Ureter (tissue), 1 donor: ENCODE measurements at regions not wholly inside any gene's neighbourhood (a gene's known extent, or its start where the extent isn't known, plus 50 kb on each side); places are given as distances from the start of the nearest gene placed in this dataset.

Source experiments
- DNase-seq: peaks from one replicate; pipeline ENCODE4 v3.0.0-alpha.2; 2020; ENCODE audit warnings: low spot score
- donor health status: DM: yes; HTN: yes; CAD: no.

- DNase-seq, result no peak
Observed at GRCh38 chr22:49056301-49056700, 771.4 kb downstream of the BRD1 start.

DNA sequence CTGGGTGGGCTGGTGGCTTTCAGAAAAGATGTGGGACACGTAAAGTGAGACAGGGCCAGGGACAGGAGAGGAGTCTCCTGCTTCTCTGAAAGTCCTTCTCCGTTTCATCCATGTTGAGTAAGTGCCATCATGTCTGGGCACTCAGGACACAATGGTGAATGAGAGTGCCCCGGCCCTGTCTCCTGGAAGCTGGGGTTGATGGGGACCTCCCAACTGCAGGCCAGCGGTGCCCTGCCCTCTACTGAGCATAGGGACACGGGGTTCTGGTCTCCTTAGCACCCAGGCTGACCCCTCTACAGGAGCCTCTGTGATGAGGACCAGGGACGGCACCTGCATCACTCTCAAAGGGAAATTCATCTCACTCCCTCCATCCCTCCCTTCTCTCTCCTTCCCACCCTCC, 772.3 kb downstream of the BRD1 start:
- no peak for DNase-seq

DNA sequence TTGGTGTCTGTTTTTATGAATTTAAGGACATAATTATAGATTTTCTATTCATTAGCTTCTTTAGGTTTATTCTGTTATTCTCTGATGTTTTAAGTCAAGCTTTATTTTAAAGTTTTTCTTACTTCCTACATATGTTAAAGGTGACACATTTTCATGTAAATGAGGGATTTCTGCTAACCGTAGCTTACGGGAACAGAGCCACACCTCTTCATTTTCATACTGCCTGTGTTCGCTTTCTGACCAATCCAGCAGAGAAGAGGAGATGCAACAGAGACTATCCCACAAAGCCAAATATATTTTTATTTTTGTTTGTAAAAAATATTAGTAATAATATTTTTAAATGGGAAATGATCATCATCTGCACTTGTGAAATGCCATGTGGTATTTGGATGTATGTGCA, 774.1 kb downstream of the BRD1 start:
- DNase-seq, result no peak

- no peak for DNase-seq
Observed at GRCh38 chr22:49052560-49052959, 775.1 kb downstream of the BRD1 start.

- peak; percentile 54 for DNase-seq
Observed at GRCh38 chr22:49052023-49052538, 775.6 kb downstream of the BRD1 start.

DNA sequence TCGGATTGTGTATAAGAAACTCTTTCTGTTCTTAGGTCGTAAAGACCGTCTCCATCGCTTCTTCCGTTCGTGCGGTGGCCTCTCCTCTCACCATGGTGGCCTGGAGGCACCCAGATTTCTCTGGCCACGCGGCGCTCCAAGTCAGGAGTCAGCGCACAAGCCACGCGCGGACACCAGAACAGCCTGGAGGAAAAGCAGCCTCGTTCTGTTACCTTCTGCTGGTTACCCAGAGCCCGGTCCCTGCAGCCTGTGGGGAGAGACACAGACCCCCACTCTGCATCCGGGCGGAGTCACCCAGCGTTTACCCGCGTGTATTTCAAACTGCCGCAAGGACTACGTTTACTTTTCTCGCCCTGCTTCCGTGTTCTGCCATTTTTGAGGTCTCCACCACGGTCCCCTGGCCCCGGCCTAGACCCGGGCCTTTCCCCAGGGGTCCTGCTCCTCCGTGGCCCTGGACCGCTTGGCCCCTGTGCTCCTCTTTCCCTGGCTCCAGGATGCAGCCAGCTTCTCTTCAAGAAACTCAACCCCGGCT, 776.1 kb downstream of the BRD1 start:
- no peak for DNase-seq

GRCh38 chr22:49049691-49050090, 778.0 kb downstream of the BRD1 start:
- no peak for DNase-seq

DNA sequence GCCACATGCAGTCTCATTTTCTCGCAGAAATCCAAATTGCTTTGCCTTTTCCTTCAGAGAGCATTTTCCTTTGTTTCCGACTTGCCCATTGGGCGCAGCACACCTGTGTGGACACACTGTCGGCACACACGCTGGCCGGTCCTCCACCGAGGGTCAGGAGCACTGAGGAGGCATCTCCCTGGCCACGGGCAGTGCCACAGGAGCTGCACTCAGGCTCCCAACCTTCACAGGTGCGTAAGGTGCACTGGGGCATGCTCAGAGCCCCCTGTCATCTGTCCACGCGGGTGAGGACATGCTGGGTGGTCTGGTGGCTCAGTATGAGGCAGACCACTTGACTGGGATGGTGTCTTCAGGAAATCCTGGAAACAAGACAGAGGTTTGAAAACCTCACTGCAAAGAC, 779.1 kb downstream of the BRD1 start:
- no peak for DNase-seq

DNA sequence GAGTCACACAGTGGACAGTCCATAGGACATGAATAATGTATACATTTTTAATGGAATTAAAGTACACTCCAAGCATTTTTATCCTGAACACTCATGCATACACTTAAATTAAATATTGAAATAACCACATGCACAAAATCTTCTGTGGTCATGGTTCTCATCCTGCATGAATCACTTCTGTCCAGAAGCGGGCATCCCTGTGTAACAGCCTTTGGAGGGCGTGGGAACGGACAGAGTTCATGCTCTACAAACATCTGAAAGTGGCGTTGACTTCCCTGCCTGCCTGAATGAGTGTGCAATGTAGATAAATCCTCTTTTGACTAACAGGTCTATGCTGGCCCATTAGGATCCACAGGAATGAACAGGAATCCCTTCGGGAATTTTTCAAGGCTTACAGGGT, 780.2 kb downstream of the BRD1 start:
- no peak for DNase-seq

DNA sequence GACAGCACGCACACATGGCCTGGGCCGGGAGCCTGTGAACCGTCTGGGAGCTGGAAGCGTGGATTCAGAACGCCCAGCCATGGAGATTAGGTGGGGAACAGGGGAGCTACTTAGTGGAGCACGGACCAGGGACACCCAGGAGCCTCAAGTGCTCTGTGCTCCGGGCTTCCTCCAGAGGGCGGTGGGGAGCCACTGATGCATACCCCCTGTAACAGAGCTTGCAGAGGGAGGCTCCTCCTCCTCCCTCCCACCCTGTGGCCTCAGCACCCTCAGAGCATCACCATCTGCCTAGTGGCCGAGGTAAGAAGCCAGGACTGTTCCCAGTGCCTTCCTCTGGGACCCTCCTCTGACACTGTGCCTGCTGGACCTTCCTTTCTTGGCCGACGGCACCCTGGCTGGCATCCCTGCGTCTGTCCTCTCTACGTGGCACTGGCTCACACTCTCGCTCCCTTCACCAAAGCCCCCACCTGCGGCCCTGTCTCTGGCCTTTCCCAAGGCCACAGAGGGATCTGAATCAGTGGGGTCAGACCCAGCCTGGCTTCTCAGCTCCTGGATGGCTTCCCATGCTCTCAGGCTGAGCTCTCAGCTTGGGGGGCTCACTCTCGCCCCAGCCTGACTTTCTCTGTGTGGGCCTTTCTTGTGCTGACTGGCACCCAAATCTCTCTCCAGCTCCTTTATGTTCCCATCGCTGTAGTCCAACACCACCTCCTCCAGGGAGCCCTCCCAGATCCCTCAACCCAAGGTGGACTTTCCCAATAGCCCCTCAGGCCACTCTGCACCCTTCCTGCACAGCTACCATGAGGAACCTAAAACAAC, 780.9 kb downstream of the BRD1 start:
- no peak for DNase-seq

- DNase-seq, result no peak
Observed at GRCh38 chr22:49046000-49046545, 781.6 kb downstream of the BRD1 start.

DNA sequence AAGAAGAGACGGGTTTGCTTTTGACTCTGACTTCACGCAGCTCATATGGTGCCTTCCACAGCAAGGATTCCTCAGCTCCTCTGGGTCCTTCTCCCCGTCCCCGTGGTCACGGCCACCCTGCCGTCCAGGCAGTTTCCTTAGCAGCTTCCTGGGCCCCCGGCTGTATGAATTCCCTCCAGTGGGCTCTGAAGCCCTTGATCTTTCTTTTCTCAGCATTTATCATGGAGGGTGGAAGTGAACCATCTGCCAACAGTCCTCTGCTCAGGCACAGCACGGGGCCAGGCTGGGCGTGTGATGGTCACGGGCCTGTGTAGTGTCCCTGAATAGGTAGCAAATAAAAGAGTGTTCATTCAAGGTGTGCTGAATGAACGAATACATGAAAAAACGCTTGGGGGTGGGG, 782.4 kb downstream of the BRD1 start:
- DNase-seq, result no peak

GRCh38 chr22:49044776-49045175, 782.9 kb downstream of the BRD1 start:
- DNase-seq, result no peak

GRCh38 chr22:49044091-49044490, 783.6 kb downstream of the BRD1 start:
- no peak for DNase-seq

DNA sequence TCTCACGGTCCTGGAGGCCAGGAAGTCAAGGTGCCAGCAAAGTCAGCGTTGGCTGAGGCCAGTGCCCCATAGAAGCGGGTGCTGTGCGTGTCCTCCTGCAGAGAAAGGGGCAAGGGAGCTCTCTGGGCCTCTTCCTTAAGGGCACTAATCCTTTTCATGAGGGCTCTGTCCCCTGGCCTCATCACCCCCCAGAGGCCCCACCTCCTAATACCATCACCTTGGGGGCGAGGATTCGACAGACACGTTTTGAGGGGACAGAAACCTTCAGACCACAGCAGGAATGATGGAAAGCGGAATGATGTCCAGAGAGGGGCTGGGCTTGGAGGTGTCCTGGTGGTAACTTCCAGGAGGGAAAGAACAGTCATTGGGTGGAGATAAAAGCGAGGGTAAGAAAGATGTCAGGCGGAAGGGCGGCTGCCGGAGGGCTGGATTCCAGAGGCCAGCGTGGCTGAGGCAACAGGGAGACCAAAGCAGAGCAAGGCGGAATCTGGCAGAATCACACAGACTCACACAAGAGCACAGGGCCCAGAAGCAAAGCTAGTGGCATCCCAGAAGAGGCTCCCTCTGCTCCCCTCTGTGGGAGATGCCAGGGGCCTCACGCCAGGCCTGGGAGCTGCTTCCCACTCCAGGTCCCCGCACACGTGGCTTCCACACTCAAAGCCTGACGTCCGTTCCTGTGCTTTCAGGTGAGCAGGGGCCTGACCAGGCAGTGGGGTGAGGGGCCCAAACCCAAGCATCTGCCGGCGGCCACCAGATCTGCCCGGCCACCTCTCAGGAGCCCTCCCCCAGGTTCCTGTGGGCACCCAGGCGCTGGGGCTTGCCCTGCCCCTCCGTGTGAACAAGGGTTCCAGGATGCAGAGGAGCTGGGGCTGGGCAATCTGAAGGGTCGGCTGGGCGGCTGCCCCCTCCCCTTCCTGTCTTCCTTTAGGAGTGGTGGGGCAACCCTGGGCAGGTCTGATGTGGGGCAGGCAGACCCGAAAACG, 784.5 kb downstream of the BRD1 start:
- DNase-seq, result no peak

- no peak for DNase-seq
Observed at GRCh38 chr22:49042066-49042465, 785.6 kb downstream of the BRD1 start.

DNA sequence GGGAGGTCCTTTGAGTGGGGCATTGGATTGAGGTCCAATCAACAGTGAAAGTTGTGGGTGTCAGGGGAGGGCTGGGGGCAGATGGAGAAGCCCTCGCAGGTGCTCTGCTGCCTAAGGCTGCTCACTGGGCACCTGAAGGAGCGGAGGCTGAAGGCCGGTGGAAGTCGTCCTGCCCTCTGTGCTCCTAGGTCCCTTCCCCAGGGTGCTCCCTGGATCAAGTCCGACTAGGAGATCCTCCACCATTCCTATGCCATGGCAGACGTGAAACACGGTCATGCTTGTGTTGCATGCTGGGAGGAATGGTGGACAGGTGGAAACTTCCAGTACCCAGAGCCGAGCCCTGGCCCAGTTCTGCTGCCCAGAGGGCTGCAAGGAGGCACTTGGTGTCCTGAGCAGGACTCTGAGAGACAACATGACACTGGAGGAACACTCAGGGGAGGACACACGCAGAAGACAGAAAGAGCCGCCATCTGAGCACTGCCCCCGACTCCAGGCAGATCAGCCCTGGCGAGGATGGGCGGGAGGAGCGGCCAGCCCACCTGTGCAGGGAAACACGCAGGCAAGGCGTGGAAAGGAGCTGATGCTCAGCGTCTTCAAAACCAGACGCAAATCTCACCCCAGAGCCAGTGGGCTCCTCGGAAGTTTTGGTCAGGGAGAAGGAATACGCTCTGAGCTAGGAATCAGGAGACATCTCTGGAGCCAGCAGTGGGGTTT, 786.8 kb downstream of the BRD1 start:
- DNase-seq, result no peak

DNA sequence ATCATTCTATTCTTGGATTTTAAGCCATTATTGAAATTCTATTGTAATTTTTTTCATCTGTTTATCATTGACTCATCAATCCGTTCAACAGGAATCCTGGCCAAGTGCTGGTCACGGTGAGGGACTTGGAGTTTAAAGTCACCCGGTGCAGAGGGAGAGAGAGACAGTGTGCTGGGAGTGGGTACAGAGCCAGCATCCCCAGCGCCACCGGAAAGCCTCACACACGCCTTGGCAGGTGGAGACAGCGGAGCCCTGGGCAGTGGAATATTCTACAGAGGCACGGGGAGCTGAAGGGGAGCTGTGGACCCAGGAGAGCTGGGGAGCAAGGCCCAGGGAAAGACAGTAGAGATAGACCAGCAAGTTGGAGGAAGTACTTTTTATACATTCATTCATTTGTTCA, 787.6 kb downstream of the BRD1 start:
- DNase-seq, result no peak

GRCh38 chr22:49039625-49040024, 788.0 kb downstream of the BRD1 start:
- no peak for DNase-seq

- DNase-seq, result no peak
Observed at GRCh38 chr22:49037701-49038245, 789.9 kb downstream of the BRD1 start.

DNA sequence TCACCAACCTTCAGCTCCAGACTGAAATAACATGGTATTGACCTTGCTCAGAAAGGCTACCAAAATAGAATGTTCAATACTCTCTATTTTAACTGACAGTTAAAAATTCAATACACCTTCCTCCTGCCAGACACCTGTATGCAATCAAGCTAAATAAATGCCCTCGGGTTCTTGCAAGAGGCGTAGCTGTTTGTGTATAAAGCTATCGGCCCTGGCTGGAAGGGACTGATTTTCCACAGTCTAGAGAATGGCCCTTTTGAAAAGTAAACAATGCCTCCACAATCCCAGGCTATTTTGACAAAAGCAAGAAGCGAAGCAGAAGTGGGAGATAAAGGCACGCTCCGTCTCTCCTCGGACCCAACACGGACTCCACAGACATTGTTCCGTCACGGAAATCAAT, 791.2 kb downstream of the BRD1 start:
- DNase-seq, result no peak
